ENCODE measurements at regions not wholly inside any gene's neighbourhood (a gene's known extent, or its start where the extent isn't known, plus 50 kb on each side); places are given as distances from the start of the nearest gene placed in this dataset.
"Not testable (repeated sequence)": the region's sequence is repeated elsewhere in the genome, so short reads cannot be mapped to it uniquely, and the experiment has no call there.

DNA sequence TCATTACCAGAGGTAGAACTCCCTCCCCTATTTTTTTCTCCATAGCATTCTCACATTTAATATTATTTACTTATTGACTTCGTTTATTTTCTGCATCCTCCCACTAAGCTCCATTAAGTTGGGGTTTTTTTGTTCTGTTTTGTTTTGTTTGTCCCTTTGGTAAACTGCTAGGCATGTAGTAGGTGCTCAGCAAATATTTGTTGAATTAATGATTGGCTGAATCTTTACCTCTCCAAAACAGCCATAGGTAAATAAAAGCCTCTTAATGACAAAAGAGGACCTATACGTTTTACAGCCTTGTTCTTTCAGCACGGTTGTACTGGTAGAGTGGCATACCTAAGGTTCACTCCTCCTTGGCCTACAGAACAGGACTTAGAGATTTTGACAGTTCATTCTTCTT lies 52.0 kb downstream of the PRORP start:
- no peak for DNase-seq (ENCODE audit: low spot score)

DNA sequence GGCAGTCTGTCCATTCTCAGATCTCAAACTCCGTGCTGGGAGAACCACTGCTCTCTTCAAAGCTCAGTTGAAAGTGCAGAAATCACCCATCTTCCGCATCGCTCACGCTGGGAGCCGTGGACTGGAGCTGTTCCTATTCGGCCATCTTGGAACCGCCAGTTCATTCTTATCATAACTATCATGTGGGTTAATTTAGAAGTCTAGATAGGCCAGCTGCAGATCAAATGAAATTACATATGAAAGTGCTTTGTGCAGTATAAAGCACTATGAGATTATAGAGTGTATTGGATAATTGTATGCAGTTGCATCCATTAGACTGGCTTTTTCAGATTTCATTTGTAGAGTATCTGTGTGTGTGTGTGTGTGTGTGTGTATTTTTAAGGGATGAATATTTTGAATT lies 57.8 kb downstream of the PRORP start:
- DNase-seq (ENCODE audit: low spot score), result no peak

DNA sequence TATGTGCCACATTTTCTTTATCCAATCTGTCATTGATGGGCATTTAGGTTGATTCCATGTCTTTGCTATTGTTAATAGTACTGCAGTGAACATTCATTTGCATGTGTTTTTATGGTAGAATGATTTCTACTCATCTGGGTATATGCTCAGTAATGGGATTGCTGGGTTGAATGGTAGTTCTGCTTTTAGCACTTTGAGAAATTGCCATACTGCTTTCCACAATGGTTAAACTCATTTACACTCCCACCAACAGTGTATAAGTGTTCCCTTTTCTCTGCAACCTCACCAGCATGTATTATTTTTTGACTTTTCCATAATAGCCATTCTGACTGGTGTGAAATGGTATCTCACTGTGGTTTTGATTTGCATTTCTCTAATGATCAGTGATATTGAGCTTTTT lies 62.5 kb downstream of the PRORP start:
- DNase-seq (ENCODE audit: low spot score), result not testable (repeated sequence)

DNA sequence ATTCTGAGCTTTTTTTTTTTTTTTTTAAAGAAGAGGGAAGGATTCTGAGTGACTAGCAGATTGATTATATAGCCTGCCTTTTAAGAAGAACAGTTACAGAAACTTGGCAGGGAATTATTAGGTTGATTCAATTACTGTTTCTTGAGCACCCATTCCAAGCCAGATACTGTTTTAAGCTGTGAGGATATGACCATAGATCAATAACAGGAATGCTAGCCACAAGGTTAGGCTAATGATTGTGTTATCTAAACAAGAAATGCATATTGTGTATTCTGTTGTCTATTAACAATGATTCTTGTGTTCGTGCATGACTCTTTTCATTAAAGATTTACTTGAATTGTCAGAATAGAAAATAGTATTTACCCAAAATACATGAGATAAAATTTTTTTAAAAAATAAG lies 67.1 kb downstream of the PRORP start:
- DNase-seq (ENCODE audit: low spot score), result peak; percentile 36

DNA sequence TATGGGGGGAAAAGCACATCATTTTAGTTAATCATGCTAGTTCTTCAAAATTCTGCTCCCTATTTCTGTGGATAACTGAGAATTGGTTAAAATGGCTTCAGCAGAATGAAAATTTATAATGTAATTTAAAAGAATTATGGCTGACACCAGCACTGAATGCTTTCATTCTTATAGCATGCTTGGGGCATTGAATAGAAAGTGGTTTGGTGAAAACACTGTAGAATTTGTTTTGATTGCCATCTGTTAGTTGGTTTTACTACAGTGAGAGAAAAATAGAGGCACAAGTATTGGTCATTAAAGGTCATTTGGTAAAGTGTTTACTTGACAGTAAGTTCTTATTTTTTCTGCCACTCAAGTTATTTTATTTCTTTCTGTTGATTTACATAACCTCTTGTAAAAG lies 70.8 kb downstream of the PRORP start:
- no peak for DNase-seq (ENCODE audit: low spot score)

DNA sequence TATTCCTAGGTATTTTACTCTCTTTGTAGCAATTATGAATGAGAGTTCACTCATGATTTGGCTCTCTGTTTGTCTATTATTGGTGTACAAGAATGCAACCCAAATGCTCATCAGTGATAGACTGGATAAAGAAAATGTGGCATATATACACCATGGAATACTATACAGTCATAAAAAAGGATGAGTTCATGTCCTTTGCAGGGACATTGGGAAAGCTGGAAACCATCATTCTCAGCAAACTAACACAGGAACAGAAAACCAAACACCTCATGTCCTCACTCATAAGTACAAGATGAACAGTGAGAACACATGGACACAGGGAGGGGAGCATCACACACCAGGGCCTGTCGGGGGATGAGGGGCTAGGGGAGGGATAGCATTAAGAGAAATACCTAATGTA lies 71.8 kb downstream of the PRORP start:
- not testable (repeated sequence) for DNase-seq (ENCODE audit: low spot score)

DNA sequence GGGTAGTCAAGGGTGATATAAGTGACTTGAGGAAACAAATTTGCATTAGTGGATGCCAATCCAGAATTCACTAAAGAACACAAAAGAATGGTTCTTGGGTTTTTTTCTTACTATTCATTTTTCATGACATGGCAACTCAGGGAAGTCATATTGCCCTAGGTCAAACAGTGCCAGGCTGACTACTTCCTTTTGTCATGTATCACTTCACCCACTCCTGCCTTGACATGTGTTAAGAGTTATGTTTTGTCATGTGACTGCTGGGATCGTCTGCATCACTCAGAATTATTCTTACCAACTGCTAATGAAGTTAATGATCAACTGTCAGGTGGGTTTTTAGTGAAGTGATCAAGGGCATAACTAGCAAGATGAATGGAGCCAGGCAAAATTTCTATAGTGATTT lies 74.2 kb downstream of the PRORP start:
- peak; percentile 59 for DNase-seq (ENCODE audit: low spot score)

DNA sequence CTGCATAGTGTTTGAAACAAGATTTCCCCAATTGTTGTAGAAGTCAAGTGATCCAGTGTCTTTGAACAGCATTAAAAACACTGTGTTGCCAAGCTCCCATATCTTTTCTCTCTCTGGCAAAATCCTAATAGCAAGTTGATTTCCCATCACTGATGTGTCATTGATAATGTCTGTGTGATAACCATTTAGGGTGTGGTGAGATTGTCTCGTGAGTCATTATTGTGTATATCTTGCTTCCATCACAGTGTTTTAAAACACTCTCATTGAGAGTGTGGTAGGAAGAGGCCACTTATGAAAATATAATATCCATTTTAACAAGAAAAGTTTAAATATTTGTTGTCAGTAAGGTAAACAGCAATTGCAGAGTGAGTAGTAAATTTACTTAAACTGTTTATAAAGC lies 74.7 kb downstream of the PRORP start:
- DNase-seq (ENCODE audit: low spot score), result peak; percentile 58

DNA sequence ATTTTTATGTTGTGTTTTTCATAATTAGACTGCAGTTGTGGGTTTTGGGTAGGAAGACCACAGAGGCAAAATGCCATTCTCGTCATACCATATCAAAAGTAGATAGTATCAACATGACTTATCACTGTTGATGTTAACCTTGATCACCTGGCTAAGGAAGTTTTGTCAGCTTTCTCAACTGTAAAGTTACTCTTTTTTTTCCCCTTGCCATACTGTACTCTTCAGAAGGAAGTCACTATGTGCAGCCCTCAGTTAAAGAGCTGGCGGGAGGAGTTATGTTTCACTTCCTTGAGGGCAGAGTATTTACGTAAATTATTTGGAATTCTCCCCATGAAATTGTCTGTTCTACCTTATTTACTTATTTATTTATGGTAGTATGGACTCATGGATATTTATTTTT lies 78.7 kb downstream of the PRORP start:
- DNase-seq (ENCODE audit: low spot score), result no peak

DNA sequence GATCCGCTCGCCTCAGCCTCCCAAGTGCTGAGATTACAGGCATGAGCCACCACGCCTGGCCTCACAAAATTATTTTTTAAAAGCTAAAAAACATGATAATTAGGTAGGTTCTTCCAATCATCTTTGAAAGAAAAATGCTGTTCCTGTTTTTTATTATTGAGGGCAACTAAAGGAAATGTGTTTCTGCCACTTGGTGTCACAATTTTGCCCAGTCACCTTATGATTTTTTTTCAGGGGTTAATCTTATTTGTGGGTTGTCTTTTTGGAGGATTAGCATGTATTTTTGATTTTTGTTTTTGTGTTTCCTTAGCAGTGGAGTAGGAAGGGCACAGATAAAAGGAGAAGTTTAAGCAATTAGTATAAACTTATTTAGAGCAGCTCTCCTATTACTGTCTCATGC lies 79.8 kb downstream of the PRORP start:
- DNase-seq (ENCODE audit: low spot score), result no peak

DNA sequence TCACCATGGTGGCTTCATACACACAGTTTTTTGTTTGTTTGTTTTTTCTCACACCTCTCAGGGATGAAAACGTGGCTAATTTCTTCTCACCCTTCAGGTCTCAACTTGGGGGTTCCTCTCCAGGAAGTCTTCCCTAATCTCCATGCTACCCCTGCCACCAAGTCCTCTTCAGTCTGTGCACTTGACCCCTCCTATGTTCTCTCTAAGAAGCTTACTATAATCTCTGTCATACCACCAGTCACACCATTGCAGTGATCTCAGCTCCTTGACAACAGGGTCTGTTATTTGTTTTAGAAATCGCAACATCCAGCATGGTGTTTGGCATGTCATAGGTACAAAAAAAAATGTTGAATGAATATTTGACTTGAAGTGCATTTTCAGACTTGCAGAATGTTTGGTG lies 83.4 kb downstream of the PRORP start:
- no peak for DNase-seq (ENCODE audit: low spot score)

DNA sequence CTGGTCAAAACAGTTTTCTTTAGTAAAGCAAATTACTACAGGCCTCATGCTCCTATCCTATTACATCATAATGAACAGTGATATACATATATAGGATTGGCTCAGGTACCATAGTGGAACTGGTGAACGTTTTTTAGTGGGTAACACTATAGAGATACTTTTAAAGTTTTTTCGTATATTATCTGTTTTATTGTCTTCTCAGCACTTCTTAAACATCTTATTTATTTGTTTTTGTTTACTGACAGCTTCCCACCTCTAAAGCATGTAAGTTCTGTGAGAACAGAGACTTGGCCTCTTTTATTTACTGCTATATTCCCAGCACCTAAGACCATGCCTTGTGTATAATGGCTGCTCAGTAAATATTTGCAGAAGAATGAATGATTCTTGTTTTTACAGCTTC lies 81.1 kb upstream of the PSMA6 start:
- no peak for DNase-seq (ENCODE audit: low spot score)

DNA sequence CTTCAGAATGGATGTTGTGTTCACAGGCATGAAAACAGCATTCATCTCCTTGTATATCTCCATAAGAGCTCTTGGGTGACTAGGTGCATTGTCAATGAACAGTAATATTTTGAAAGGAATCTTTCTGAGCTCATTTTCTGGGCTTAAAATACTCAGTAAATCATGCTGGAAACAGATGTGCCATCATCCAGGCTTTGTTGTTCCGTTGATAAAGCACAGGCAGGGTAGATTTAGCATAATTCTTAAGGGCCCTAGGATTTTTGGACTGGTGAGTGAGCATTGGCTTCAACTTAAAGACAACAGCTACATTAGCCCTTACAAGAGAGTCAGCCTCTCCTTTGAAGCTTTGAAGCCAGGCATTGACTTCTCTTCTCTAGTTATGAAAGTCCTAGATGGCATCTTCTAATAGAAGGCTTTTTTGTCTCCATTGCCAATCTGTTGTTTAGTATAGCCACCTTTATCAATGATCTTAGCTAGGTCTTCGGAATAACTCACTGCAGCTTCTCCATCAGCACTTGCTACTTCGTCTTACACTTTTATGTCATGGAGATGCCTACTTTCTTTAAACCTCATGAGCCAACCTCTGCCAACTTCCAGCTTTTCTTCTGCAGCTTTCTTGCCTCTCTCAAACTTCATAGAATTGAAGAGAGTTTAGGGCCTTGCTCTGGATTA lies 79.6 kb upstream of the PSMA6 start:
- no peak for DNase-seq (ENCODE audit: low spot score)

DNA sequence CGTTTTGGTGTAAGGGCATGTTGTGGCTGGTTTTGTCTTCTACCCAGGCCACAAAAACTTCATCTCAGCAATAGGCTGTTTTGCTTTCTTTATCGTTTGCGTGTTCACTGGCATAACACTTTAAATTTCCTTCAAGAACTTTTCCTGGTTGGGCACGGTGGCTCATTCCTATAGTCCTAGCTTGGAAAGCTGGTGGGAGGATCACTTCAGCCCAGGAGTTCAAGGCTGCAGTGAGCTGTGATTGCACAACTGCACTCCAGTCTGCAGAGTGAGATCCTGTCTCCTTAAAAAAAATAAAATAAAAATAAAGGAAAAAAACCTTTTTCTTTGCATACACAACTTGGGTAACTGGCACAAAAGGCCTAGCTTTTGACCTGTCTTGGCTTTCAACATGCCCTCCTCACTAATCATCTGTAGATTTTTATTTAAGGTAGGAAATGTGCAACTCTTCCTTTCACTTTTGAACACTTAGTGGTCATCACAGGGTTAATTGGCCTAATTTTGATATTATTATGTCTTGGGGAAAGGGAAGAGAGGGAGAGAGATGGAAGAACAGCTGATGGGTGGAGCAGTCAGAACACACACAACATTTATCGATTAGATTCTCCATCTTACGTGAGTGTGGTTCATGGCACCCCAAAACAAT lies 78.9 kb upstream of the PSMA6 start:
- DNase-seq (ENCODE audit: low spot score), result no peak

DNA sequence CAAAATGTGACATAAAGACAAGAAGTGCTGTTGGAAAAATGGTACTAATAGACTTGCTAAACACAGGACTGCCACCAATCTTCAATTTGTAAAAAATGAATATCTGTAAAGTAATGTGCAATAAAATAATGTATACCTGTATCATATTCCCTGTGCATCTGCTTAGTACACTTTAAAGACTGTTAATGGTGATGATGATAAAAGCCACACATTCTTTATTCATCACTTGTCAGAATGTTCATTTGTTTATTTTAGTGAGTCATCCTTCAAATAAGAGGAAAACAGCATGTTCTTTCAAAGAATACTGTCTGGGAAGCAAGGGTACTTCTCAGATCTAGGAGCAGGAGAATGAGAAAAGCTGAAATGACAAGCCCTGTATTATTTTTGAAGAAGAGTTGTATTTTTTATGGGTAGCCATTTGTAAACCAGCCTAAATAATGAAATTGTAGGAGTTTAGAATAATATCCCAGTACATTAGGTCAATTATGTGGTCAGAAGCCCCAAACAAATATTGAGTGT lies 78.3 kb upstream of the PSMA6 start:
- DNase-seq (ENCODE audit: low spot score), result peak; percentile 63

DNA sequence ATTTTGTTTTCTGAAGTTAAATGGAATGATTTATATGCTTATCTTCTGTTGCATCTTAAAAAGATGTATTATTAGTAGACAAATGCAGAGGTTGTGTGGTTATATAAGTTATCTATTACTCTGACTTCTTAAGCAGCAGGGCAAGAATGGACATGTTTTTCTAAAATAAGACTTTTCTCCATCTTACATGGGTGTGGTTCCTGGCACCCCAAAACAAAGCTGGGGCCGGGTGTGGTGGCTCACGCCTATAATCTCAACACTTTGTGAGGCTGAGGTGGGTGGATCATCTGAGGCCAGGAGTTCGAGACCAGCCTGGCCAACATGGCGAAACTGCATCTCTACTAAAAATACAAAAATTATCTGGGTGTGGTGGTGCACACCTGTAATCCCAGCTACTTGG lies 77.8 kb upstream of the PSMA6 start:
- not testable (repeated sequence) for DNase-seq (ENCODE audit: low spot score)

DNA sequence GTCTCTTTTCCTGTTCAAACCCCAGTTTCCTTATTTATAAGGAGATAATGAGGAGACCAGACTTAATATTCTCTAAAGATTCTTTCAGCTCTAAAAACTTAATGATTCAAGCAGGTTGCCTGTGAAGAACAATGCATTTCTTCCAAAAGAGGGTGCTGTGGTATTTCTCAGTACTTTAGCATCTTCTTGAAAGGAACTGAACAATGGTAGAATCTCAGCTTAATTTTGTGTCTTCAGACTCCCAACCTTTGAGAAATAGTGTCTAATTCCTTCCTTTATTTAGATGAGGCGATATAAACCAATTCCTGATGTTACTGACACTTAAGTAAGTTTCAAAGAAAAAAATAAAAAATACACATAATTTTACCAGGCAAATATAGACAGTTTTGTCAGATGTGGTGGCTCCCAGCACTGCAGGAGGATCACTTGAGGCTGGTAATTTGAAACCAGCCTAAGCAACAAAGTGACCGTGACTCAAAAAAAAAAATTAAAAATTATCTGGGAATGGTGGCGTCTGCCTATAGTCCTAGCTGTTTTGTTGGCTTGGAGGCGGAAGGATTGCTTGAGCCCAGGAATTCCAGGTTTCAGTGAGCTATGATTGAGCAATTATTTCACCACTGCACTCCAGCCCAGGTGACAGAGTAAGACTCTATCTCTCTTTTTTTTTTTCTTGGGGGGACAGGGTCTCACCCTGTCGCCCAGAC lies 76.9 kb upstream of the PSMA6 start:
- peak; percentile 54 for DNase-seq (ENCODE audit: low spot score)

DNA sequence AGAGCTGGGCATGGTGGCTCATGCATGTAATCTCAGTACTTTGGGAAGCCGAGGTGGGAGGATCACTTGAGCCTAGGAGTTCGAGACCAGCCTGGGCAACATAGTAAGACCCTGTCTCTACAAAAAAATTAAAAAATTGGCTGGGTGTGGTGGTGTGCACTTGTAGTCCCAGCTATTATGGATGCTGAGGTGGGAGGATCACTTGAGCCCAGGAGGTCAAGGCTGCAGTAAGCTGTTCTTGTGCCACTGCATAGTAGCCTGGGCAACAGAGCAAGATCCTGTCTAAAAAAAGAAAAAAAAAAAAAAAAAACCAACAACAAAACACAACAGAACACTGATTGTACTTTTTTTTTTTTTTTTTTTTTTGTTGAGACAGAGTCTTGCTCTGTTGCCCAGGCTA lies 74.0 kb upstream of the PSMA6 start:
- not testable (repeated sequence) for DNase-seq (ENCODE audit: low spot score)

DNA sequence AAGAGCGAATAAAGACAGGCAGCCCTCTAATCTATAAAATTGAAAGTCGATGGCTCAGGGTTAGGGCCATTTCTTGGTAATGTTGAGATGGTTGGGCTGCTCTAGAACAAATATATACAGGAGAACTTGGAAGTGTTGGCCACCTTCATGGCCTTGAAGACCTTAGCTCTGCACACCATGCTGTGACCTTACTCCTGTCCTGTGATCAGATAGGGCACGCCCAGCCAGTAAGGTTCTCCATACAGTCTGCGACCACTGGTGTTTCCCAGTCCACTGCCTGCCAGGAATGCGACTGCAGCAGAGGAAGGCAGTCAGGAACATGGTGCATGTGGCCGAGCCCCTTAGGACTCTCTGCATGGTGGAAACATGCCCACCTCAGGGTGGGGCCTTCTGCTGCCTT lies 73.2 kb upstream of the PSMA6 start:
- no peak for DNase-seq (ENCODE audit: low spot score)

DNA sequence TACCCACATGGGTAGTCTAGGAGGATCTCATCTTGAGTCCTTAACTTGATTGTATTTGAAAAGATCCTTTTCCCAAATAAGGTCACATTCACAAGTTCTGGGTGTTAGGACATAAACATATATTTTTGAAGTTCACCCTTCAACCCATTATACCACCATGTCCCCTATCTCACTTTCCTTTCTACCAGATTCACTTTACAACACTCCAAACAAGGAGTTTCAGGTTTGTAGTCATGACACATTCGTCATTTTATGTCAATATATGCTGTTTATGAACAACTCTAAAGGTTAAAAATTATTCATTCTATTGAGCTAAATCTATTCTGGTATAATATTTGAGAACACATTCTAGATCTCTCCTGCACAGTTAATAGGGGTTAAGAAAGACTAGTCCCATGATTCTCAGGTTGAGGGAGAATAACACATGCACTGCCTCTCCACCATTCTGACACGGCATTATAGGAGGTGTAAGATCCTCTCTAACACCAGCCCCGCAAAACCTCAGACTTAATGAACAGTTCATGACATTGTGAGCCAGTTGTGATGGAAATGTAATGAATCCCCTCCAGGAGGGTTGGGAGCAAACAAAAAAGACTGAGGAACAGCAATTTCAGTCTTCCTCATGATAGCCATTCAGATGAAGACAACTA lies 72.0 kb upstream of the PSMA6 start:
- no peak for DNase-seq (ENCODE audit: low spot score)

DNA sequence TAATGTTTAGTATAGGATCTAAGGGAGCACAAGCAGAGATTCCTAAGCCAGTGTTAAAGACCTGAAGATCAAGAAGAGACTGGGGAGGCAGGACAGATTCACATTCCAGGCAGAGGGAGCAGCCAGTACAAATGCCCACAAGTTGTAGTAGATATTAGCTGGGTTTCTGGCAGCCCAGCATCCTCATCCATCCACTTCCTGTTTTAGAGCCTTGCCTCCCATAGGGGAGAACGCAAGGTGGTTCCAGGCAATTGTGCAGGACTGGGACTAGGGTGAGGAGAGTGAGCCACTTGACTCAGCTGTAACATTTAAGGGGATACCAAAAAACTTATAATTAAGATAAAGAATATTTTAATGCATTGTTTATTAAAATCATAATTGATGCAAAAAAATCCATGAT lies 71.3 kb upstream of the PSMA6 start:
- no peak for DNase-seq (ENCODE audit: low spot score)

DNA sequence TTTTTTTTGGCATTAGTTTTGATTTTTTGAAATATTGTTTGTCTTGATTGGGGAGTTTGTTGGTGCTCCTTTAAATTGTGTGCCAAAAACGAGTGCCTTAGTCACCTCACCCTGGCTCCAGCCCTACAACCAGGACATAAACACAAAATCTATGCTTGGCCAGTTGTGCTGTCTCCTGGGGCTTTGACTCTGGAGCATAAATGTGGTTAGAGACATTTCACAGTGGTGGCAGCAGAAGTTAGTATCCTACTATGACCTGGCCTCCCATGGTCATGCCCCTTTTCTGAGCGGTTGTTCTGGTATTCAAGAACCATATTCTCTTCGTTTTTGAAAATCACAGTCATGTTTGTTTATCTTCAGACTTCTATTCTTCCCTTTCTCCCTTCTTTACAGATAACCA lies 70.7 kb upstream of the PSMA6 start:
- DNase-seq (ENCODE audit: low spot score), result peak; percentile 17

DNA sequence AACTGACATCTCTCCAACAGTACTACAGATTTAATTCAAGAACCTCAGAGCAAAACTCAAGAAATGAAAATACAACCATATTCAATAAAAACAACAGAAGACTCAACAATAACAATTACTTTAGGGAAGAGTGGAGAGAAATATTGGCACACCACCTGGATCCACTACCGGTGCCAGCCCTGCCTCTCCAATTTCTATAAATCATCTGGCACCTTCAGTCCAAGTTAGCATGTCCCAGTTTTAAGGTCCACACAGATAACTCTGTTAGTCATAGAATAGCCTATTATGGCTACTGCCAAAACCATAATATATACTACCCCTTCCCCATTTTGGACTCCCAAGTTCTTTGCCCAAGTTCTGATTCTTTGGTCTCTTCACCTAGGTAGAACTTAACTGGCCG lies 69.9 kb upstream of the PSMA6 start:
- no peak for DNase-seq (ENCODE audit: low spot score)

Measured in kidney tubule cell (primary cell).